HG02938 (cell line): ENCODE measurements at regions not wholly inside any gene's neighbourhood (a gene's known extent, or its start where the extent isn't known, plus 50 kb on each side); places are given as distances from the start of the nearest gene placed in this dataset.

Source experiments
- ATAC-seq: cut with Tn5 transposase; IDR thresholded peaks from one replicate; pipeline ENCODE4 v1.9.1; 2021; ENCODE audit warnings: mild to moderate bottlenecking, moderate library complexity; ENCODE audit not compliant: unreplicated experiment

GRCh38 chr4:95599777-95600400 lies 51.1 kb upstream of the UNC5C start:
- peak; percentile 87 for ATAC-seq
